GM12864 (cell line): ENCODE measurements at regions not wholly inside any gene's neighbourhood (a gene's known extent, or its start where the extent isn't known, plus 50 kb on each side); places are given as distances from the start of the nearest gene placed in this dataset.

ENCODE experiments used
- DNase-seq: peaks from one replicate; pipeline ENCODE4 v3.0.0-alpha.2; 2011; ENCODE audit warnings: low read depth
- H3K4me3 ChIP-seq: 2 replicates; pipeline ENCODE4 v1.5.1; 2011; ENCODE audit warnings: mild to moderate bottlenecking, low read depth, low read length, control low read depth
- TF ChIP-seq, protein P1 (sequence below): IDR thresholded peaks from 2 replicates; pipeline ENCODE4 v1.5.1; 2011; ENCODE audit warnings: low read depth, mild to moderate bottlenecking, moderate library complexity, low read length, control low read depth, inconsistent platforms; ENCODE audit errors: missing control alignments

DNA sequence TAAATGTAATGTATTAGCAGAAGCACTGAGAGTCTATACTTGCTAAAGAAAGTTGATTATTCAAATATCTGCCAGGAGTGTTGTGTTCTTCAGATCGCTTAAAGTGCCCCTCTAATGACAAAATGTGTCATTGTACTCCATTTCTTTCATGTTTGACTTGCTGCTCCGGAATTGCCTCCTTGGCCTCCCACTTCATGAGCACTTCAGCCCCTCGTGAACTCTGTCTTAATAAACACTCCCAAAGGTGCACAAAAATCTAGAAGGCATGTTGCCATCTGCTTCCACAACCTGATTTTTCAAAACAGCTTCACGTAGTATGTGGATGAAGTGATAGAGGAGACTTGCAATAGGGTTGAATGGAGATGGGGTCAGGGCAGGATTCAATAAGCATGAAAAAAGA lies 396.1 kb downstream of the TDRD15 start:
- H3K4me3 ChIP-seq = no peak overlapping the region
- TF ChIP-seq, protein P1, sequence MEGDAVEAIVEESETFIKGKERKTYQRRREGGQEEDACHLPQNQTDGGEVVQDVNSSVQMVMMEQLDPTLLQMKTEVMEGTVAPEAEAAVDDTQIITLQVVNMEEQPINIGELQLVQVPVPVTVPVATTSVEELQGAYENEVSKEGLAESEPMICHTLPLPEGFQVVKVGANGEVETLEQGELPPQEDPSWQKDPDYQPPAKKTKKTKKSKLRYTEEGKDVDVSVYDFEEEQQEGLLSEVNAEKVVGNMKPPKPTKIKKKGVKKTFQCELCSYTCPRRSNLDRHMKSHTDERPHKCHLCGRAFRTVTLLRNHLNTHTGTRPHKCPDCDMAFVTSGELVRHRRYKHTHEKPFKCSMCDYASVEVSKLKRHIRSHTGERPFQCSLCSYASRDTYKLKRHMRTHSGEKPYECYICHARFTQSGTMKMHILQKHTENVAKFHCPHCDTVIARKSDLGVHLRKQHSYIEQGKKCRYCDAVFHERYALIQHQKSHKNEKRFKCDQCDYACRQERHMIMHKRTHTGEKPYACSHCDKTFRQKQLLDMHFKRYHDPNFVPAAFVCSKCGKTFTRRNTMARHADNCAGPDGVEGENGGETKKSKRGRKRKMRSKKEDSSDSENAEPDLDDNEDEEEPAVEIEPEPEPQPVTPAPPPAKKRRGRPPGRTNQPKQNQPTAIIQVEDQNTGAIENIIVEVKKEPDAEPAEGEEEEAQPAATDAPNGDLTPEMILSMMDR = no peak
- no peak for DNase-seq

DNA sequence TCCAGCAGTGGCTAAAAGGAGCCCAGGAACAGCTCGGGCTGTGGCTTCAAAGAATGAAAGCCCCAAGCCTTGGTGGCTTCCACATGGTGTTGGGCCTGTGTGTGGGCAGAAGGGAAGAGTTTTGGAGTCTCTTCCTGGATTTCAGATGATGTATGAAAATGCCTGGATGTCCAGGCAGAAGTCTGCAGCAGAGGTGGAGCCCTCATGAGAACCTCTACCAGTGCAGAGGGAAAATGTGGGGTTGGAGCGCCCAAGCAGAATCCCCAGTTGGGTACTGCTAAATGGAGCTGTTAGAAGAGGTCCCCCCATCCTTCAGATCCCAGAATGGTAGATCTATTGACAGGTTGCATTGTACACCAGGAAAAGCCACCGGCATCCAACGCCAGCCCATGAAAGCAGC lies 412.1 kb downstream of the TDRD15 start:
- TF ChIP-seq, protein P1 = no peak
- H3K4me3 ChIP-seq = no peak overlapping the region
- no peak for DNase-seq

DNA sequence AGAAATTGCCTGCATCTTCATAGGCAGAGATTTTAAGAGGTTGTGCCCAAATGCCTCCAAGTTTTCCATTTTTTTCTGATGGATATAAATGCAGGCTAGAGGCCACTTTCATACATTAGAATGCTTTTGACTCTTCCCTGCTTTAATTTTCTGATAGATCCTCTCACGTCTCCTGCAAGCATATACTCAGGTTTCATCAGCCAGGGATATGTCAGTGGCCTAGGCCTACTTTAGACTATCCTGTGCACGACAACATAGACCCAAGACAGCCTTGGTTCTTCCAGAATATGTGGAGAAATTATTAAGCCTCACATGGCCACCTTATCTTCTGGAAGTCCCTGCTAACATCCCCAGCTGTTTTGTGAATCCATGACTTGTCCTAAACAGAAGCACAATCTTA lies 415.9 kb downstream of the TDRD15 start:
- no peak overlapping the region for H3K4me3 ChIP-seq
- DNase-seq = no peak
- TF ChIP-seq, protein P1 = no peak

DNA sequence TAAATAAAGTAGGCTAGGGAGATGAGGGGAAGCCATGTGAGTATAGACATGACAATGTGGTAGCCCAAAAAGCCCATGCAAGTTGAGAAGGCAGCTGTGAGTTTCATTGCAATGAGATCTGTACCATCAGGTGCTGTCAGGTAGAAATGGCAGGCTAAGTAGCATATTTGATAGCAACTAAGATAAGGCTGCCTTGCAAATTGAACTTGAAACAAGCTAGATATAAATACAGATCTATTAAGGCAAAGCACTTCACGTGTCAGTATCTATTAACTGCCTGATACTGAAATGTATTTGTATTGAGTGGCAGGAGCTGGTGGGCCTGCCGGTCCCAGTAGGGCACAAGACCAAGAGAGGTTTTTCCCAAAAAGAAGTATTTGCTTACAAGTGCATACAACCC lies 419.9 kb downstream of the TDRD15 start:
- DNase-seq = no peak
- TF ChIP-seq, protein P1 = no peak
- H3K4me3 ChIP-seq = no peak overlapping the region

DNA sequence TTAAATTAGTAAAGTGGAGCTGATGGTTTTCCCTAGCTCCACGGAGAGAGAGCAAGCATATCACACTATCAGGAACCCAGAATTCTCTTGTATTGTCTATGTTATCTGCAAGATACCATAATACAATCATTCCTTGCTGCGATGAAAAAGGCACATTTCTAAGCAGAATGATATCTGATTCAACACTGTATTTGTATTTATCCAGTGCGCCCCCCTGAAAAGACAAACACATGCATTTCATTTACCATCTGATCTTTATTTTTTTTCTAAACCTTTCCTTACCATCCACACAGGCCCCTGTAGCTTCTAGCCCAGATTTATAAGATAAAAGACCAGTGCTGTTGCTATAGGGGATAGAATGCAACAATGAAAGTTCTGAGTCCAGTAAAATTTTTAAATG lies 420.6 kb downstream of the TDRD15 start:
- TF ChIP-seq, protein P1 = no peak
- no peak overlapping the region for H3K4me3 ChIP-seq
- no peak for DNase-seq

DNA sequence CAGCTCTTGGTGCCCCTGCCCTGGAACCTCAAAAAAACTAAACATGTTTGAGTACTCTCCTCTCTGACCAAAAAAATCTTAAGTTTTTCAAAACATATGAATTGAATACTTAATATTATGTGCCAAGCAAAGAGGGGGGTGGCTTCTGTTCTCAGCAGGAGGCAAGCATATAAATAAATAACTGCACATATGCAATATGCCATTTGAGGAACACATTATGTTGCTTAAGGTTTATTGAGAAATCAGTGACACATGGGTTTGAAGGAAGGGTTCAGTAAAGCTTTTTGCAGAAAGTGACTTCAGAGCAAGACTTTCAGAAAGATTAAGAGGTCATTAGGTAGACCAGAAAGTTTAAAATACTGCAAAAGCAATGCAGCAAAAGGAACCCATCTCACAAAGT lies 429.2 kb downstream of the TDRD15 start:
- TF ChIP-seq, protein P1 = no peak
- DNase-seq = no peak

DNA sequence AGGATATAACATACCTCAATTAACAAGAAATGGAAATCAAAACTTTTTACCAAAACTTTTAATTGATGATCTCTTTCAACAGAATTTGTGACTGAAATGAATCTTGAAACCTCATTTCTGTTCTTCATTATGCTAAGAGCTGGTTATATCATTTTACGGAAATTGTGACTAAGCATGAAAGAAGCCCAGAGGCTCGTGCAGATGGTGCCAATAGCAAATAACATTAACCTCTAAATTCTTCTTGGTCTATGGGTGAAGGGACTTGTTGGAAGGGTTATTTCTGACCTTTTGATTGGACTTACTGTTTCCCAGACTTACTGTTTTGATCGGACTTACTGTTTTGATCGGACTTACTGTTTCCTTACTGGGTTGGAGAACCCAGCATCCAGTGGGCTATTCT lies 435.6 kb downstream of the TDRD15 start:
- H3K4me3 ChIP-seq = no peak overlapping the region
- TF ChIP-seq, protein P1 = no peak
- DNase-seq = no peak

More for the DNA sequence above, 429.2 kb downstream of the TDRD15 start:
- H3K4me3 ChIP-seq = no peak overlapping the region
